HG02678 (cell line): ENCODE measurements at regions not wholly inside any gene's neighbourhood (a gene's known extent, or its start where the extent isn't known, plus 50 kb on each side); places are given as distances from the start of the nearest gene placed in this dataset.
A peak's percentile ranks its signal among the peaks of the same experiment; 100 is the strongest.
"Not testable (repeated sequence)": the region's sequence is repeated elsewhere in the genome, so short reads cannot be mapped to it uniquely, and the experiment has no call there.

Experiments used
- ATAC-seq: cut with Tn5 transposase; IDR thresholded peaks from one replicate; pipeline ENCODE4 v1.9.1; 2021; ENCODE audit warnings: mild to moderate bottlenecking, moderate library complexity; ENCODE audit not compliant: unreplicated experiment

DNA sequence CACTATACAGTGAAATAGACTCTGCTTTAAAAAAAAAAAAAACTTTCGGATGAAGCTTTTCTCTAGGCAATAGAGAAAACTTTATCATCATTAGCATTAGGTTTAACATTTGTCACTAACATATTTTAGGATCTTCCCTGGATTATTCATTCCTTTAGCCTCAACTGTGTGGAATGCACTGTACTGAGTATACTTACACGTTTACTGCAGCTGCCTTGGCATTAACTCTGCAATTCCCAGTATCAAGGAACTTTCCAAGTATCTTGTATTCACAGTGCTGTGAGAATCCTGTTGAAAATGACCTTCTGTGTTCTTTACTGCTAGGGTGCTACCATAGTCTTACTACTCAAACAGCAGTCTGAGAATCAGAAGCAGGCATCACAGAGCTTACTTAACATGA, 328.2 kb upstream of the COL3A1 start:
- no peak for ATAC-seq

DNA sequence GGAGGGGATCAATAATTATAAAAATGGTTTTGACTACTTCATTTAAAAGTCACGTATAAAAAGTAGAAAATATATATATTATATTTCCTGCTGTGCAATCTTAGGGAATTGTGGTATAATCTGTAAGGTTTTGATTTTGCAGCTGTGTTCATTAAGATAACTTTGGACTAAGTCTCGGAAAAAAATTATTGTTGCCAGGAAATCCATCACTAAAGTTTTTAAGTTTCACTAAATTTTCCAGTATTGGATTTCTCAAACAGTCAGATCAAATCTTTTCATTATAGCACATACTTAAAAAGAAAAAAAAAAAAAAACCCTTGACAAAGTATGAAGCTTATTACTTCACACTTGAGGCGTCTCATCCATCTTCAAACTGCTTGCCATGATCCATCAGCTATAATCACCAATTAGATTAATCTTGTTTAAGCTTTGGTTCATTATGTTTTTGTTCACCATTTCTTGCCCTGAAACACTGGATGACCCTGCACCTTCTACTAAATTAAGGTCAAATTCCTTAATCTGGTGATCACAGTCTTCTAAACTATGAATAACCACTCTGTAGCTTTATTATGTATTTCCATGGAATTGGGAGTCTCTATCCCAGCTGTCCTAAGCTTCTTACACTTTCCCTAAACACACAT, 326.6 kb upstream of the COL3A1 start:
- no peak for ATAC-seq

DNA sequence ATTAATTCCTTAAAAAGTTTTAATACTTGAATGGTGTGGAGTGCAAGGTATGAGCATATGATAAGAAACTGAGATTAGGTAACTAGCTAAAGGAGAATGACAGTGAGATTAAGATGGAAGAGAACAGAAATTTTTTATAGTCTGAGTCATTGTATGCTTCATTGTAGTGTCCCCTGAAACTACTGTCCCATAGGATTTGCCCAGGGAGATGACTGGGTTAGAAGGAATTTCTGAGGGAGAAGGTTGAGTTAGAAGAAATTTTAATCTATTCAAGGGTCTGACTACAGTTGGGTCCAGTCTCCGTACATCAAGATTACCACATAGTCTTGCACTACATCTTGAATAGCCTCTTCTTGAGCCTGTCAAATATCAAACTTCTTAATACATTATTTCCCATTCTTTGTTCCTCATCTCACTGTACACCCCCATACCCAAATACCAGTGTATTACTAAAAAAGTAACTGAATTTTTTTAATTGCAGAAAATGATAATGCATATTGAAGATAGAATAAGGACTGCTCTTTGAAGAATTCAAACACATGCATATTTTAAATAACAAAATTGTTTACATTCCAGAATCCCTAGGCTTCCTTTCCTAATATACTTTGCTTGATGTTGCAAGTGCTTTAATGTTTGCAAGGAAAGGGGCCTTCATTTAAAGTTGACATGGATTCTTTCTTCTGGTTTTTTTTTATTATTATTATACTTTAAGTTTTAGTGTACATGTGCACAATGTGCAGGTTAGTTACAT, 314.3 kb upstream of the COL3A1 start:
- ATAC-seq, result no peak

DNA sequence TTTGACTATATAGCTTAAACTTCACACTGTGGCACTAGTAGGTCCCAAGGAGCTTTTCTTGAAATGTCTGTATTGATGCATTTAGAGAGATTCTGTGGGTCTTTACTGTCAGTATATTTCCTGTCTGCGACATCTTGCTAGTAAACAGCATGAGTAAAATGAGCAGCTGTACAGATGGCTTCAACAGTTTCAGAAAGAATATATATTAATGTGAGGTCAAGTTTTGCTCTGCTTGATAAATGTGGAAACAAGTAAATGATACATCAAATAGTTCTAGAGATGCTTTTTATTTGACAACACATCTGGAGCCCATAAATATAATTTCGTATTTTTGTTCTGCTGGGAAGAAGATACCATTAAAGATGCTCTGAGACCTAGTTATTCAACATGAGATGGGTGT, 310.9 kb upstream of the COL3A1 start:
- ATAC-seq, result no peak

DNA sequence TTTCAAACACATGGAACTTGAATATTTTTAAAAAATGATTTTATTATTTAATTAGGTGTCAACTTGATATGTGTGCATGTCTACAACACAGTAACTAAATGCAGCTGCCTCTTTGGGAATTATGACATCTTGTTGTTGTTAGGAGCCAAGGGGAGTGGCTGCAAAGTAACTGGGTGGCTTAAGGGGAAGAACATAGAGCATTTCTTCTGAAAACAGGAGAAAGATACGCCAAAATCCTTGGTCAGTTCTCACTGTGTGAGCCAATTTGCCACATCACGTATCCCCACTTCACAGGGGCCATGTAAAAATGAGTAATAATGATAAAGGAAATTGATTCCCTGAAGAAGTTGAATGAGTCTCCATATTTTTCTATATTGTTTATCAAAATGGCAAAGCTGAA, 309.8 kb upstream of the COL3A1 start:
- ATAC-seq, result no peak

DNA sequence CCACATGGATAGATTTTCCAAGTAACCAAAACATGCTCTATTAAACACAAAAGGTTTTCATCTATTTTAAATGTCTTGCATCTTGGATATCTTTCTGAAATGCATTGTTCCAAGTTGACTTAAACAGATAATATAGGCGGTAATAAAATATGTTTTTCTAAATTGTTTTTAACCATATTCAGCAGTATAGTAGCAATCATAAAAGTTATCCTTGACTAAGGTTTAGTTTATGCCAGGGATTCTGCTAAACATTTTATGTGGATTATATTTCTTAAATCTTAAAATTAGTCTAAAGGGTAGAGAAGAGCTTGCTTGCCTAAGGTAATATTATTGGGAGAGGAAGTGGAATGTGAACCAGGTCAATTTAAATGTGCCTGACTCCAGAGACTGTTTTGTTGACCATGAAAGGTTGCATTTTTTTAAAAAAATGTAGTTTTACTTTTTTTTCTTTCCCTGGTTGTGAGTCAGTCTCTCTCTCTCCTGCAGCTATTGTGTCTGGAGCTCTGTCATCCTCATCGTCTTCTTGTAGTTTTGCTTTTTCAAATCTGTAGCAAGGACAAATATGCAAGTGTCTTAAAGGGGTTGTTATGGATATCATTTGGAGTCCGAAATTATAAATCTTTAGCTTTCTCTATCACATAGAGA, 309.1 kb upstream of the COL3A1 start:
- ATAC-seq, result no peak

DNA sequence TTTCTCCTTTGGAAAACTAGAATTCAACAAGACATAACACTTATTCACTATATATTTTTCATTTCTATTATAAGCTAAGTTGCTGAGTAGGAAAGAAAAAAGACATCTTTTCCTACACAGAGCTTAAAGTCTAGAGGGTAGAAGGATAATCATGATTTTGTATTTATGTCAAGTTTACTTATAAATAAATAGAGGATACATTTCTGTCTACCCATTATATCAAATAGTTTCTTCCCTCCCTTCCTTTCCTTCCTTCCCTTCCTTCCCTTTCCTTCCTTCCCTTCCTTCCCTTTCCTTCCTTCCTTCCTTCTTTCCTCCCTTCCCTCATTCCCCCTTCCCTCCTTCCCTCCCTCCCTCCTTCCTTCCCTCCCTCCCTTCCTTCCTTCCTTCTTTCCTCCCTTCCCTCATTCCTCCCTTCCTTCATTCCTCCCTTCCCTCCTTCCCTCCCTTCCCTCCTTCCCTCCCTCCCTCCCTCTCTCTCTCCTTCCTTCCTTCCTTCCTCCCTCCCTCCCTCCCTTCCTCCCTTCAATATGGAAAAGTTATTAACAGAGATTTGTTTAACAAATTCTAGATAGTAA, 308.4 kb upstream of the COL3A1 start:
- no peak for ATAC-seq

DNA sequence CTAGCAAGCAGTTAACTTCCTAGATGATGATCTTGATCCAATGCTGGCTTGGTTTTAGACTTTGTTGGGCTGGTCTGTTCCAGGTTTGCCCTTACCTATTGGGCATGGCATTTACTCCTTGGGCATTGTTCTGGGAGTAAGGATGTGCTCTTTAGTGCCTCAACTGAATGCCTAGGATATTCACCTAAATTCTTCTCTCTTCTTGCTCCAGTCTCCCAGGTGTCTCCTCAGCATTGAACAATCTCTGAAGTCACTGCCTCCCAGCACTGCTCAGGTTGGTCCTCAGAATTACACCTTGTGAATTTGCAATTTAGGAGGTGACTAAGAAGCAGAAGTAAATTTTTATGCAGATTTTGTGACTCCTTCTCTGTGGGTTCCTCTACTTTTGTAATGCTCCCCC, 307.7 kb upstream of the COL3A1 start:
- ATAC-seq, result no peak

DNA sequence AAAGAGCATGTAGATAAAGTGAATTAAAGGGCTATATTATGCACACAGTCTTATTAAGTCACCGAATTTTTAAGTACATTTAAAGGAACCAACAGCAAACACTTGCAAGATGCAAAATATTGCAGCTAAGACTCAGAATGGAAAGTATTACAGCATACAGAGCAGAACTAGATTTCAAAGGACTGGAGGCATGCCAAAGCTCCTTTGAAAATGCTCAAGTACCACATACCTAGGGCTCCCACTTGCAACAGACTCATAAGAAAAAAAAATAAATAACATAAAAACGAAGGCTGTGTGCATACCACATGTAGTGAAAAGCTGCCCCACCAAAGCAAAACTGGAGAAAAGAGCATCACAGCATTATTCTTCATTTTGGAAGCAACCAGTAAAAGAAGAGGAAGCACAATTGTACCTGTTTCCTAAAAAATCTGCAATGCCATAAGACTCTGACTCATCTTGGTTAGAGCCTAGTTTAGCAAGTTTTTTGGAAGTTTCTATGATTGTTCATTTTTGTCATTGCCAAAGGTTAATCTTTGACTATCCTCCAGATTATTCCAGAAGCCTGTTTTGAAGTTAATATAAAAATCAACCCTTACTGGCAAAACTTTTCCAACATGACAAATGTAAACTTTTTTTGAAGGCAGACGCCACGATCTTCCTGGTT, 306.0 kb upstream of the COL3A1 start:
- ATAC-seq, result no peak

DNA sequence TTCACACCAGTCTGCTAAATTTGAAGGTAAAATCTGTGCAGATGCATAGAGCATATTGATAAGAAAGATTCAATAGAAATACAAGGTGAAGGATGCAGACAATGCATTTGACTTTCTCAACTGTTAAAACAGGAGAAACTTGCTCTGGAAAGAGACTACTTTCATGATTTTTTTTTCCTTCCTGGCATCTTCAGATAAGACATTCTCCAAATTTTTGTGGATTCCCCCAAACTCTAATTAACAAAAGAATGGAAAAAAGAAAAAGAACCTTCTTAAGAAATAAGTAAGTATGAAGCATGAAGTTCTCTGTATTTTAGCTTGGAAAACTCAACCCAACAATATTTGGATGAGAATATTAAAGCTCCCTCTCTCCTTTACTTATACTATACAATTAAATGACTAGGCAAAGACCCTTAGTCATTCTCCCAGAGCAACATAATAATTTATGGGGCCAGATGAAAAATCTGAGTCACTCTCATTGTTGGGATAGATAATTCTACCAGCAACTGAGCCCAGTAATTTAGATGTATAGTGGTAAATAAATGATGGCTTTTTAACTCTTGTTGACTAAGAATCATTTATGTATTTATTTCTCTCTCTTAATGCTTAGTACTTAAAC, 298.7 kb upstream of the COL3A1 start:
- ATAC-seq, result no peak

DNA sequence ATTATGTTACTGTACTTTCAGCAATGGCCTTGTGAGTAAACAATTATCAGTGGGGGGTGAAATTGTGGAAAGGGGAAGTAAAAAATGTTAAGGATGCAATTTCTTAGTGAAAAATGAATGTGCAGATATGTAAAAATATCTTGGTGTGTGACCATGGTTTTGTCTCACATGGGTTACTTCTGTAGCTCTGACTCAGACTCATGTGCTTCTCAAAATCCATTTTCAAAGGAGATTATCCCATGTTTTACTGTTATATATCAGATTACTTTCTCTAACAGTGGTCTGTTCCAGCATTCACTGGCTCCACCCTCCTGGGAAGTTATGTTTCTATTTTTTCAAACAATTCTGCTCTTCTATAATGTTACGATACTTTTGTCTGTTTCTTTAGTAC, 298.2 kb upstream of the COL3A1 start:
- ATAC-seq, result no peak

DNA sequence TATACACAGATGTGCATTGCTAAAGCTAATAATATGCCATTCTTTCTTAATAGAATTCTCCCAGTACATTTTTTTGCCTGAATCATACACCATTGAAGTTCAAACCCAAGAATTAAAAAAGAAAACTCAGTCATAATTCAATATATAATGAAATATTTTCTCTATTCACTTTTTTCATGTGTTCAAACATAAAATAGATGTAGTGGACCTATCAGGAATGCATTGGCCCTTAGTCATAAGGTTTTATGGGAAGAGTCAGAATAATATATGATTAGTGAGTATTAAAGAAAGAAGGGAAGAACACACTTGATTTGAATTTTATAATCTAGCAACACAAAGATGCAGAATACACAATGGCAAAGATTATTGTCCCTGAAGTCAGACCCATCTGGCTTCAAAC, 297.0 kb upstream of the COL3A1 start:
- ATAC-seq, result no peak

DNA sequence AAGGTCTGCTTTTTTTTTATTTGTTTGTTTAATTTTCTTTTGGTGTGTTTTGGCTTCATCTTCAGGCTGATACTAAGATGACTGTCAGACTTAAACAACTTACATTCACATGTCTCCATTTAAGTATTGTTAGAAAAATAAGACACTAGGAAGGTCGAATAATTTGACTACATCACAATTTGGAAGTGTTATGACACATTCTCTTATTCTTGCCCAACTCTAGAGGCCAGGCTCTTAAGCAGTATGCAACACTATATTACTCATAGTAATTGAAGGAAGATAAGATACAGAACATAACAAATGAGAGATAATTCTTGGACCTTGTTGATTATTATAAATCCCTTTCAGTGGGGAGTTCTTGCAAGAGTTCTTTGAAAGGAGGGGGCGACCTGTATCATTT, 295.3 kb upstream of the COL3A1 start:
- ATAC-seq, result no peak

DNA sequence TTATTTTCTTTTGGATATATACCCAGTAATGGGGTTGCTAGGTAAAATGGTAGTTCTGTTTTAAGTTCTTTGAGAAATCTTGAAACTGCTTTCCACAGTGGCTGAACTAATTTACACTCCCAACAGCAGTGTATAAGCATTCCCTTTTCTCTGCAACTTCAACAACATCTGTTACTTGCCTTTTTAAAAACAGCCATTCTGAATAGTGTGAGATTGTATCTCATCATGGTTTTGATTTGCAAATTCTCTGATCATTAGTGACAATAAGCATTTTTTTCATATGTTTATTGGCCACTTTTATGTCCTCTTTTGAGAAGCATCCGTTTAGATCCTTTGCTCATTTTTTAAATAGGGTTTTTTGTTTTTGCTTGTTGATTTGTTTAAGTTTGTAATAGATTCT, 291.3 kb upstream of the COL3A1 start:
- no peak for ATAC-seq

DNA sequence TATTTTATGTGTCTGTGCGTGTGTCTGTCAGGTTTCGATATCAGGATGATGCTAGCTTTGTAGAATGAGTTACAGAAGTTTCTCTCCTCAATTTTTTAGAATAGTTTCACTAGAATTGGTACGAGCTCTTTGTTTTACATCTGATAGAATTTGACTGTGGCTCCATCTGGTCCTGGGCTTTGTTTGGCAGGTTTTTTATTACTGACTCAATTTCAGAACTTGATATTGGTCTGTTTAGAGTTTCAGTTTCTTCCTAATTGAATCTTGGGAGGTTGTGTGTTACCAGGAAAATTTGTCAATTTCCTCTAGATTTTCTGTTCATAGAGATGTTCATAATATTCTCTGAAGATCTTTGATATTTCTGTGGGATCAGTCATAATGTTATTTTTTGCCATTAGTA, 289.4 kb upstream of the COL3A1 start:
- ATAC-seq, result no peak

DNA sequence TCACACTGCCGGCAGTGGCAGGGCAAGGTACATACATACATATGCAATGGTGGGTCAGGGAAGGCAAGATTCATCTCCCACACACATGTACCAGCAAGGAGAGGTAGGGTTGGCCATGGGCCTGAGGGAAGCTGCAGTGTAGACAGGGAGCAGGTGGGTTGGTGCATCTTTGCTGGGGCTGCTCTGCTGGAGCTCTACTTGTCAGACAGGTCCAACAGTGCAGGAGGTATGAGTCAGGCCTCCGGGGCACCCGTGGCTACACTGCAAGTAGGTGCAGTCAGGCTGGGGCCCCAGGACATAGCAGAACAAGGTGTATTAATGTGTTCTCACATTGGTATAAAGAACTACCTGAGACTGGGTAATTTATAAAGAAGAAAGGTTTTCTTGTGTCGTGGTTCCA, 281.1 kb upstream of the COL3A1 start:
- no peak for ATAC-seq

DNA sequence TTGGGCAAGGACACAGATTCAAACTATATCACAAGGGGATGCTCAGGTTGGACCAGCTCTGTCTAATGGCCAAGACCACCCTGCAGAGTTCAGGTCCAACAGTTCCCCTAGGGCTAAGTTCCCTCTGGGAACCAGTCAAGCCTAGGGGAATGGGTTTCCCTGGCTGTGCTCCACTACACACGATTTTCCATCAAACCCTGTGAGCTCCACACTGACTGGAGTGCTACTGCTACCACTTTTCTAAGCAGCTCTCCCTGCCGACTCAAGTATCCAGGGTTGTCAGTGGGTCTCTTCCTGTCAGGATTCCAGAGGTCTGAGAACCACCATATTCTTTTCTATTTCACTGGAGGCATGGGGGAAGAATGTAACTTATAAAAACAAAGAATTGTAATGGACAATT, 280.4 kb upstream of the COL3A1 start:
- no peak for ATAC-seq

DNA sequence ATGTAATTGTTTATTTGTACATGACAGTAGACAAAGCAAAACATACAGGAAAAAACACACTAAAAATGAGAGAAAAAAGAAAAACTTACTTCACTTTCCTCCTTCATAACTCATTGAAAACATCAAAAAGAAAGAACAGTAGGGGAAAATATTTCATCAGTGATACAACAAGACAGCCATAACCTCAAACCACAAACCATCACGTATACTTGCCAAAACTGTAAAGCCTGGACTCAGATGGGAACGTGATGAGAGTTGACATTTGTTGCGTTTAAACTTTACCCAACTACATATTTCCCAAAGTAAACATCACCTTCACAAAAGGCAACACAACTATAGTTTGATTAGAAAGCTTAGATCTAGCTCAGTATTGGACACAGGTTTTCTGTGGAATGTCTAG, 278.2 kb upstream of the COL3A1 start:
- ATAC-seq, result no peak

DNA sequence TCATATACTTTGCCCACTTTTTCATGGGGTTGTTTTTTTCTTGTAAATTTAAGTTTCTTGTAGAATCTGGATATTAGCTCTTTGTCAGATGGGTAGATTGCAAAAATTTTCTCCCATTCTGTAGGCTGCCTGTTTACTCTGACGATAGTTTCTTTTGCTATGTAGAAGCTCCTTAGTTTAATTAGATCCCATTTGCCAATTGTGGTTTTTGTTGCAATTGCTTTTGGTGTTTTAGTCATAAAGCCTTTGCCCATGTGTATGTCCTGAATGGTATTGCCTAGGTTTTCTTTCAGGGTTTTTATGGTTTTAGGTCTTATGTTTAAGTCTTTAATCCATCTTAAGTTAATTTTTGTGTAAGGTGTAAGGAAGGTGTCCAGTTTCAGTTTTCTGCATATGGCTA, 276.0 kb upstream of the COL3A1 start:
- not testable (repeated sequence) for ATAC-seq

DNA sequence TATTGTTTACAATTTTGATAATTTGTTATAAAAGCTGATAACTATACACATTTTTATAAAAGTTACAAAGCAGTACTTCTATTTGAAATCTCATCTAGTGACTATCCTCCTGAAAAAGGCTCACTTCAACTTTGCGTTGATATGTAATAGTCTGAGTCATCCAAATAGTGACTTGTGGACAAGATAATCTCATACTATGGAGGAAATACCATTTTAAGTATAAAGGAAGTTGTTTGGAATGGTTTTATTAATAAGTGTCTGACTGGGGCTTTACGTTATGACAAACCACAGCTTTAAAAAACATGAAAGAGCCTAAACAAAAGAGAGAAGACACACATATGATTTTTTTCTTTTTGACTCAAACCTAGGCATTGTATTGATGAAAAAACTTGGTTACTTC, 272.3 kb upstream of the COL3A1 start:
- ATAC-seq, result peak; percentile 89

DNA sequence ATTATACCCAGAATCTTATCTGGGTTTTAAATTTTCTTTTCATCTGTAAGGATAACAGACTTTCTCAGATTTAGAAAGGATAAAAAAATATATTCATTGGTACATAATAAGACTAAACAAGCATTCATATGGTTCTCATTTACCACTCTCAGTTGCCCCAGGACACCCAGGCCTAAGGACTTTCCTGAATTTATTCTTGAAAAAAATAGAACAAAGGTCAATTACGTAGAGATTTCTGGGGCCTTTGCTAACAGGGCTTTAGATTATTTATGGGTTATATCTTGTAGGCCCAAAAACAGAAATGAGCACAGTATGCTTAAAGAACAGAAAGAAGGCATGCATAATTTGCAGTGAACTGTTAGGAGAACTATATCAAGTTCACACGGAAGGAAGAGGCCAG, 269.0 kb upstream of the COL3A1 start:
- no peak for ATAC-seq
